Trophoblast cell (in vitro differentiated cells and primary cell): ENCODE measurements at regions not wholly inside any gene's neighbourhood (a gene's known extent, or its start where the extent isn't known, plus 50 kb on each side); places are given as distances from the start of the nearest gene placed in this dataset.
"Not testable (repeated sequence)": the region's sequence is repeated elsewhere in the genome, so short reads cannot be mapped to it uniquely, and the experiment has no call there.

ENCODE experiments used
- DNase-seq, 2 donors: peaks; one replicate each; pipeline ENCODE4 v3.0.0-alpha.2; 2016
- H2AFZ ChIP-seq: 2 replicates; pipeline ENCODE4 v1.6.1; 2013; ENCODE audit warnings: low read length, moderate library complexity, mild to moderate bottlenecking; ENCODE audit not compliant: insufficient read depth, poor library complexity
- H2AK5ac ChIP-seq: 2 replicates; pipeline ENCODE4 v1.6.1; 2013; ENCODE audit warnings: mild to moderate bottlenecking, low read length
- H2BK120ac ChIP-seq: 2 replicates; pipeline ENCODE4 v1.6.1; 2013; ENCODE audit warnings: low read length, mild to moderate bottlenecking, moderate library complexity; ENCODE audit not compliant: insufficient read depth, poor library complexity
- H2BK12ac ChIP-seq: 2 replicates; pipeline ENCODE4 v1.6.1; 2013; ENCODE audit warnings: mild to moderate bottlenecking, low read length, moderate library complexity
- H2BK5ac ChIP-seq: 2 replicates; pipeline ENCODE4 v1.6.1; 2013; ENCODE audit warnings: low read length, low read depth, moderate library complexity, mild to moderate bottlenecking; ENCODE audit not compliant: poor library complexity
- H3K14ac ChIP-seq: 2 replicates; pipeline ENCODE4 v1.6.1; 2013; ENCODE audit warnings: mild to moderate bottlenecking, low read length
- H3K18ac ChIP-seq: 2 replicates; pipeline ENCODE4 v1.6.1; 2013; ENCODE audit warnings: mild to moderate bottlenecking, low read length
- H3K23ac ChIP-seq: 2 replicates; pipeline ENCODE4 v1.6.1; 2013; ENCODE audit warnings: low read length
- H3K27ac ChIP-seq: 2 replicates; pipeline ENCODE4 v1.5.1; 2013; ENCODE audit warnings: low read depth, mild to moderate bottlenecking, inconsistent platforms, low read length, moderate library complexity
- H3K27me3 ChIP-seq: 2 replicates; pipeline ENCODE4 v1.6.1; 2013; ENCODE audit warnings: inconsistent platforms, mild to moderate bottlenecking, low read length, moderate library complexity; ENCODE audit not compliant: insufficient read depth
- H3K36me3 ChIP-seq, 2 experiments: 1 replicate in 1 of 2; 2 replicates in 1 of 2; pipeline ENCODE4 v1.6.1; 2013; ENCODE audit warnings: low read length in 2 of 2, mild to moderate bottlenecking in 2 of 2, moderate library complexity in 1 of 2; ENCODE audit not compliant: insufficient read depth in 2 of 2, control insufficient read depth in 1 of 2
- H3K4ac ChIP-seq: 2 replicates; pipeline ENCODE4 v1.6.1; 2013; ENCODE audit warnings: low read depth, mild to moderate bottlenecking, low read length, moderate library complexity
- H3K4me1 ChIP-seq, 2 experiments: 1 replicate in 1 of 2; 2 replicates in 1 of 2; pipeline ENCODE4 v1.6.1; 2013; ENCODE audit warnings: low read length in 2 of 2, mild to moderate bottlenecking in 2 of 2, moderate library complexity in 1 of 2; ENCODE audit not compliant: insufficient read depth in 2 of 2, control insufficient read depth in 1 of 2
- H3K4me2 ChIP-seq: 2 replicates; pipeline ENCODE4 v1.6.1; 2013; ENCODE audit warnings: inconsistent platforms, mild to moderate bottlenecking, low read length, moderate library complexity
- H3K4me3 ChIP-seq: 2 replicates; pipeline ENCODE4 v1.5.1; 2013; ENCODE audit warnings: mild to moderate bottlenecking, low read depth, low read length, inconsistent platforms
- H3K79me1 ChIP-seq: one replicate; pipeline ENCODE4 v1.6.1; 2013; ENCODE audit warnings: low read length
- H3K79me2 ChIP-seq: 2 replicates; pipeline ENCODE4 v1.6.1; 2013; ENCODE audit warnings: low read length, mild to moderate bottlenecking; ENCODE audit not compliant: control insufficient read depth, insufficient read depth, poor library complexity
- H3K9ac ChIP-seq: 2 replicates; pipeline ENCODE4 v1.6.1; 2013; ENCODE audit warnings: mild to moderate bottlenecking, low read length
- H3K9me3 ChIP-seq: 2 replicates; pipeline ENCODE4 v1.6.1; 2013; ENCODE audit warnings: low read depth, mild to moderate bottlenecking, control low read depth, inconsistent platforms, low read length; ENCODE audit not compliant: insufficient read depth
- H4K12ac ChIP-seq: 2 replicates; pipeline ENCODE4 v1.6.1; 2013; ENCODE audit warnings: low read depth, mild to moderate bottlenecking, low read length, moderate library complexity
- H4K8ac ChIP-seq: 2 replicates; pipeline ENCODE4 v1.6.1; 2013; ENCODE audit warnings: low read depth, mild to moderate bottlenecking, low read length, moderate library complexity
- H4K91ac ChIP-seq: one replicate; pipeline ENCODE4 v1.6.1; 2013; ENCODE audit warnings: low read depth, mild to moderate bottlenecking, low read length, moderate library complexity
- WGBS: extraction: QIAGEN DNeasy Blood & Tissue Kit; methylation state at CpG from one replicate; pipeline ENCODE4 v1.1.7; 2013; ENCODE audit warnings: missing lambda C conversion rate; ENCODE audit not compliant: insufficient read length, insufficient coverage; ENCODE audit errors: extremely low coverage; 5-methylcytosine and 5-hydroxymethylcytosine counted together

DNA sequence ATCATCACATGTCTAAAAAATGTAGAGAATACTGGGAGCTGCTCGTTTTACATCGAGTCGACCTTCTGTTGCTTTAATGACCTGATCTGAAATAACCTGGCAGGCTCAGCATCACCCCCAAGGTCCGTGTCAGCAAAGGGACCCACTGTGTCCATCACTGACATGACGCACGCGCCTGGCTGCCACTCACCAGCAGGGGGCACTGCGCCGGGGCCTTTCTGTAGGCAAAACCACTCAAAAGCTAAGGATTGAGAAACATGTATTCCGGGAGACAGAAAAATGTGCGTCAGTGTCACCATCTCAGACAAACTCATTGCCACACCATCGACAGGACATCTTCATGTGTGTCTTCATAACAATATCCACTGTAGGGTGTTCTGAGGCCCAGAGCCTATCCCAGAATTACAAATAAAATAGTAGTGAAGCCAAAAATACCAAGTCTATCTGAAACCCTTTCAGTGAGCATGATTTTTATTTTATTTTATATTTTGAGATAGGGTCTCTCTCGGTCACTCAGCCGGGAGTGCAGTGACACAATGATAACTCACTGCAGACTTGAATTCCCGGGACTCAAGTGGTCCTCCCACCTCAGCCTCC, 130.3 kb upstream of the LSM14A start:
- Histone ChIP-seq H3K27me3 (no peaks in the 10 kb centered on the region), H3K4me3 (no peak overlapping the region), H3K18ac (no peak overlapping the region), H3K9ac (no peak overlapping the region), H3K79me2 (no peaks in the 10 kb centered on the region), H2AK5ac (no peak overlapping the region), H4K8ac (no peak overlapping the region), H2BK120ac (no peak overlapping the region), H3K4me2 (no peak overlapping the region), H3K4ac (no peak overlapping the region), H2BK5ac (no peak overlapping the region), H3K9me3 (no peaks in the 10 kb centered on the region), H4K91ac (no peak overlapping the region), H3K4me1 (no peaks in the 10 kb centered on the region), H4K12ac (no peak overlapping the region), H3K27ac (no peak overlapping the region), H3K79me1 (no peaks in the 10 kb centered on the region), H3K36me3 (no peaks in the 10 kb centered on the region), H3K23ac (no peak overlapping the region), H3K14ac (no peak overlapping the region), H2BK12ac (no peak overlapping the region), H2AFZ (no peak overlapping the region)
- WGBS, result no CpG with 5 or more reads among the region's 15 CpGs
- peak; percentile 74 to 89 for DNase-seq

DNA sequence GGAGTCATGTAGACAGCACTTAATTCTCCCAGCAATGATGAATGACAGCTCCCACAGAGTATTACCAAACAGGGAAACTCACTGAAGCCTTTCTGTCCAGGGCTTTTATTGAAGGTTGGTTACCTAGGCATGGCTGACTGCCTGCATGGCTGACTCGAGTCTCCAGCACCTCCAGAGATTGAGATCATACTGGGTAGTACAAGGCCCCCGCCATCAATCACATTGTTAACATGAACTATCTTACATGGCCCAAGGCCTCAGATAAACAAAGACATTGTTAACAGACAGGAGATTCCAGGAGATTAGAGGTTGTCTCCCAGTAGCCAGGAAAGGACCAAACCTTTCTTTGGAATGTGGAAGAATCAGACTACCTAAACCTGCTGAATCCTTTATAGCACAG, 128.3 kb upstream of the LSM14A start:
- H3K9me3 ChIP-seq, result no peaks in the 10 kb centered on the region
- H3K23ac ChIP-seq, result no peak overlapping the region
- no peaks in the 10 kb centered on the region for H3K36me3 ChIP-seq
- H3K14ac ChIP-seq, result no peak overlapping the region
- H2AK5ac ChIP-seq, result no peak overlapping the region
- no peak overlapping the region for H3K4me3 ChIP-seq
- H3K18ac ChIP-seq, result no peak overlapping the region
- H2BK120ac ChIP-seq, result no peak overlapping the region
- H2BK5ac ChIP-seq, result no peak overlapping the region
- no peaks in the 10 kb centered on the region for H3K4me1 ChIP-seq
- no peak overlapping the region for H4K8ac ChIP-seq
- no peak overlapping the region for H4K91ac ChIP-seq
- no peak overlapping the region for H3K27ac ChIP-seq
- H4K12ac ChIP-seq, result no peak overlapping the region
- no peak overlapping the region for H3K4ac ChIP-seq
- no peak overlapping the region for H3K9ac ChIP-seq
- H3K79me1 ChIP-seq, result no peaks in the 10 kb centered on the region
- no peaks in the 10 kb centered on the region for H3K79me2 ChIP-seq
- WGBS, result no CpG with 5 or more reads among the region's 2 CpGs
- H2AFZ ChIP-seq, result no peak overlapping the region
- DNase-seq, result peak; percentile 16 to 24
- no peaks in the 10 kb centered on the region for H3K27me3 ChIP-seq
- no peak overlapping the region for H2BK12ac ChIP-seq
- H3K4me2 ChIP-seq, result no peak overlapping the region

DNA sequence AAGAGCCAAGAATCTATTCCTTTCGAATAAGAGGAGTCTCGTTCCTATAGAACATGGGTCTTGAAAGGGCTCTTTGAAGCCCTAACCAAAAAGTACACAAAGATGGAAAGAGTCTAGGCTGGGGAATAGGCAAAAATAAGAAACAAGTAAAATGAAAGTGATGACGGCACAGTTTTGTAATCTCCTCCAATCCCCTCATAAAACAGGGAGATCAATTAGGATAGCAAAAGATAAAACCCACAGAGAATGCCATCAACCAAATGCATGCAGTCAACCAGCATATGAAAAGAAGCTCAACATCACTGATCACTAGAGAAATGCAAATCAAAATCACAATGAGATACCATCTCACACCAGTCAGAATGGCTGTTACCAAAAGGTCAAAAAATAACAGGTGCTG, 122.4 kb upstream of the LSM14A start:
- Histone ChIP-seq H3K4me2 (no peak overlapping the region), H3K4me3 (no peak overlapping the region), H3K14ac (no peak overlapping the region), H4K91ac (no peak overlapping the region), H3K79me1 (no peaks in the 10 kb centered on the region), H3K4ac (no peak overlapping the region), H3K4me1 (no peaks in the 10 kb centered on the region), H3K23ac (no peak overlapping the region), H3K18ac (no peak overlapping the region), H2AK5ac (no peak overlapping the region), H4K12ac (no peak overlapping the region), H3K79me2 (no peaks in the 10 kb centered on the region), H3K36me3 (no peaks in the 10 kb centered on the region), H2BK5ac (no peak overlapping the region), H4K8ac (no peak overlapping the region), H2BK120ac (no peak overlapping the region), H2AFZ (no peak overlapping the region), H3K9me3 (no peaks in the 10 kb centered on the region), H3K27ac (no peak overlapping the region), H2BK12ac (no peak overlapping the region), H3K27me3 (no peaks in the 10 kb centered on the region), H3K9ac (no peak overlapping the region)
- no CpG with 5 or more reads among the region's 3 CpGs for WGBS
- DNase-seq, result no peak

DNA sequence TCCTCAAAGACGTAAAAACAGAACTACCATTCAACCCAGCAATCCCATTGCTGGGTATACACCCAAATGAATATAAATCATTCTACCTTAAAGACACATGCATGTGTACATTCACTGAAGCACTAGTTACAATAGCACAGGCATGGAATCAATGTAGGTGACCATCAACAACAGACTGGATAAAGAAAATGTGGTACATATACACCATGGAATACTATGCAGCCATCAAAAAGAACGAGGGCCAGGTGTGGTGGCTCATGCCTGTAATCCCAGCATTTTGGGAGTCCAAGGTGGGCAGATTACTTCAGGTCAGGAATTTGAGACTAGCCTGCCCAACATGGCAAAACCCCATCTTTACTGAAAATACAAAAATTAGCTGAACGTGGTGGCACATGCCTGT, 121.9 kb upstream of the LSM14A start:
- not testable (repeated sequence) for H3K14ac ChIP-seq, H3K23ac ChIP-seq, H3K36me3 ChIP-seq, H3K4me1 ChIP-seq, H3K18ac ChIP-seq, H4K8ac ChIP-seq, H3K4me3 ChIP-seq, H4K12ac ChIP-seq, H3K9ac ChIP-seq, H3K27me3 ChIP-seq, H4K91ac ChIP-seq, H3K27ac ChIP-seq, H3K4me2 ChIP-seq, H2BK120ac ChIP-seq, H3K79me2 ChIP-seq, H3K9me3 ChIP-seq, H3K4ac ChIP-seq, H2AFZ ChIP-seq, H2BK5ac ChIP-seq, H2BK12ac ChIP-seq, H2AK5ac ChIP-seq, H3K79me1 ChIP-seq, DNase-seq
- no CpG with 5 or more reads among the region's 3 CpGs for WGBS
